Chondrocyte (in vitro differentiated cells): ENCODE measurements at regions not wholly inside any gene's neighbourhood (a gene's known extent, or its start where the extent isn't known, plus 50 kb on each side); places are given as distances from the start of the nearest gene placed in this dataset.

Source experiments
- DNase-seq: peaks from one replicate; pipeline ENCODE4 v3.0.0; 2021; ENCODE audit warnings: mixed read lengths, low spot score
- H3K27ac Mint-ChIP-seq: one replicate; pipeline ENCODE4 v1.8.0; 2021; ENCODE audit warnings: mild to moderate bottlenecking, moderate library complexity, mixed read lengths; ENCODE audit not compliant: unreplicated experiment
- H3K27me3 Mint-ChIP-seq: 2 replicates; pipeline ENCODE4 v1.8.0; 2021; ENCODE audit warnings: low read depth, mixed read lengths
- H3K36me3 Mint-ChIP-seq: 2 replicates; pipeline ENCODE4 v1.8.0; 2021; ENCODE audit warnings: low read depth, mixed read lengths
- H3K4me1 Mint-ChIP-seq: 2 replicates; pipeline ENCODE4 v1.8.0; 2021; ENCODE audit warnings: low read depth, mild to moderate bottlenecking, mixed read lengths
- H3K4me3 Mint-ChIP-seq: one replicate; pipeline ENCODE4 v1.8.0; 2021; ENCODE audit warnings: mild to moderate bottlenecking, moderate library complexity, mixed read lengths; ENCODE audit not compliant: unreplicated experiment
- H3K9me3 Mint-ChIP-seq: 2 replicates; pipeline ENCODE4 v1.8.0; 2021; ENCODE audit warnings: low read depth, mixed read lengths
- CTCF ChIP-seq: fragments of 200-600 bp; sonication (generic); IDR thresholded peaks from 2 replicates; pipeline ENCODE4 v1.5.0; 2021; ENCODE audit warnings: antibody characterized with exemption, mild to moderate bottlenecking, moderate library complexity

DNA sequence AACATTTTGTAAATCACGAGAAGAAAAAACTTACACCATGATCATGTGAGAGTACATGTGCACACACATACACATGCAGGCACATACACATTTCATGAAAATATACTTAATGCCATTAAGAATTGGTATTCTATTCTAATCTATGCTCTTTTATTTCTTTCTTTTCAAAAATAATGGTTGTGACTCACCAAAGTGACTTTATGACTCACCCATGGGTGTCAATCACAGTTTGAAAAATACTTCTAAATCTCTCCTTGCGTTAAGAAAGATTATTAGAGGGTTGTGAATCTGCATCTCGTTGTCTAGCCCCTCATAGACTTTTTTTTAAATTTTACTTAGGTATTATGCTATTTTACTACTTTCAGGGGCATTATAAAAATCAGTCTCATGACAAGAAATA is 254.2 kb downstream of the TUSC7 start:
- H3K36me3 Mint-ChIP-seq: no peaks in the 10 kb centered on the region
- H3K4me1 Mint-ChIP-seq: no peaks in the 10 kb centered on the region
- H3K4me3 Mint-ChIP-seq: no peak overlapping the region
- no peak for TF ChIP-seq CTCF
- H3K9me3 Mint-ChIP-seq: no peaks in the 10 kb centered on the region
- DNase-seq: no peak
- H3K27ac Mint-ChIP-seq: no peak overlapping the region
- H3K27me3 Mint-ChIP-seq: peaks cover 7% of the 10 kb centered on the region

DNA sequence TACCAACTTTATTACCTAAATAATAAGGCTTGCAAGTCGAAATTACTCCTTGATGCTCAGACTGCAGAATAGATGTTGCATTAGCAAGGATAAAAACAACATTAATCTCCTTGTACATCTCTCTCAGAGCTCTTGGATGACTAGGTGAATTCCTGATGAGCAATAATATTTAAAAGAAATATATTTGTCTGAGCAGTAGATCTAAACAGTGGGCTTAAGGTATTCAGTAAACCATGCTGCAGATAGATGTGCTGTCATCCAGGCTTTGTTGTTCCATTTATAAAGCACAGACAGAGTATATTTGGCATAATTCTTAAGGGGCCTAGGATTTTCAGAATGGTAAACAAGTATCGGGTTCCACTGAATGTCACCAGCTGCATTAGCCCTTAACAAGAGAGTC is 257.1 kb downstream of the TUSC7 start:
- Mint-ChIP-seq H3K27me3 (peaks cover 1% of the 10 kb centered on the region), H3K27ac (no peak overlapping the region), H3K4me1 (no peaks in the 10 kb centered on the region), H3K9me3 (no peaks in the 10 kb centered on the region), H3K4me3 (no peak overlapping the region), H3K36me3 (no peaks in the 10 kb centered on the region)
- no peak for TF ChIP-seq CTCF
- no peak for DNase-seq

DNA sequence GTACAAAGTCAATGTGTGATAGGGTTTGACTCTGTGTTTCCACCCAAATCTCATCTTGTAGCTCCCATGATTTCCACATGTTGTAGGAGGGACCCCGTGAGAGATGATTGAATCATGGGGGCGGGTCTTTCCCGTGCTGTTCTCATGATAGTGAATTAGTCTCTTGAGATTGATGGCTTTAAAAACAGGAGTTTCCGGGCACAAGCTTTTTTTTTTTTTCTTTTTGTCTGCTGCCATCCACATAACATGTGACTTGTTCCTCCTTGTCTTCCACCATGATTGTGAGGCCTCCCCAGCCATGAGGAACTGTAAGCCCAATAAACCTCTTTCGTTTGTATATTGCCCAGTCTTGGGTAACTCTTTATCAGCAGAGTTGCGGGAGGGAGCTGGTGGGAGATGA is 259.6 kb downstream of the TUSC7 start:
- Mint-ChIP-seq H3K4me3 (no peak overlapping the region), H3K9me3 (no peaks in the 10 kb centered on the region), H3K36me3 (no peaks in the 10 kb centered on the region), H3K4me1 (no peaks in the 10 kb centered on the region), H3K27ac (no peak overlapping the region), H3K27me3 (peaks cover 6% of the 10 kb centered on the region)
- no peak for TF ChIP-seq CTCF
- DNase-seq: no peak

DNA sequence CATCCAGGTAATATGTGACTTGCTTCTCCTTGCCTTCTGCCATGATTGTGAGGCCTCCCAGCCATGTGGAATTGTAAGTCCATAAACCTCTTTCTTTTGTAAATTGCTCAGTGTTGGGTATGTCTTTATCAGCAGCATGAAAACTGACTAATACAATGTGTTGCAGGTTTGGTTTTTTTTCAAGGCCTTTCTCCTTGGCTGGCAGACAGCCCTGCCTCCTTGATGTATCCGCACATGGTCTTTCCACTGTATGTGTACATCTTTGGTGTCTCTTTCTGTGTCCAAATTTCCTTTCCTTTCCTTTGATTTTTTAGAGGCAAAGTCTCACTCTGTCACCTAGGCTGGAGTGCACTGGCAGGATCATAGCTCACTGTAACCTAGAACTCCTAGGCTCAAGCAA is 260.1 kb downstream of the TUSC7 start:
- Mint-ChIP-seq H3K9me3 (no peaks in the 10 kb centered on the region), H3K27ac (no peak overlapping the region), H3K4me3 (no peak overlapping the region), H3K36me3 (no peaks in the 10 kb centered on the region), H3K27me3 (peaks cover 6% of the 10 kb centered on the region), H3K4me1 (no peaks in the 10 kb centered on the region)
- no peak for TF ChIP-seq CTCF
- DNase-seq: no peak

GRCh38 chr3:116971531-116971930 is 262.0 kb downstream of the TUSC7 start:
- no peak for TF ChIP-seq CTCF
- Mint-ChIP-seq H3K27ac (no peak overlapping the region), H3K36me3 (no peaks in the 10 kb centered on the region), H3K27me3 (peaks cover 10% of the 10 kb centered on the region), H3K4me3 (no peak overlapping the region), H3K9me3 (no peaks in the 10 kb centered on the region), H3K4me1 (no peaks in the 10 kb centered on the region)
- no peak for DNase-seq
